IPS DF 6.9 (cell line): ENCODE measurements at regions not wholly inside any gene's neighbourhood (a gene's known extent, or its start where the extent isn't known, plus 50 kb on each side); places are given as distances from the start of the nearest gene placed in this dataset.

Experiments used
- DNase-seq: peaks from one replicate; pipeline ENCODE4 v3.0.0-alpha.2; 2013; ENCODE audit warnings: low read depth, low spot score
- H3K27ac ChIP-seq: one replicate; pipeline ENCODE4 v1.5.1; 2013; ENCODE audit warnings: low read length, control low read depth
- H3K27me3 ChIP-seq: 2 replicates; pipeline ENCODE4 v1.6.1; 2013; ENCODE audit warnings: mild to moderate bottlenecking, low read length; ENCODE audit not compliant: control insufficient read depth, insufficient read depth
- H3K36me3 ChIP-seq: 2 replicates; pipeline ENCODE4 v1.6.1; 2013; ENCODE audit warnings: low read length; ENCODE audit not compliant: control insufficient read depth, insufficient read depth
- H3K4me1 ChIP-seq: 2 replicates; pipeline ENCODE4 v1.6.1; 2013; ENCODE audit warnings: low read length; ENCODE audit not compliant: control insufficient read depth, insufficient read depth
- H3K4me3 ChIP-seq: 2 replicates; pipeline ENCODE4 v1.5.1; 2013; ENCODE audit warnings: mild to moderate bottlenecking, low read length
- H3K9me3 ChIP-seq: 2 replicates; pipeline ENCODE4 v1.6.1; 2013; ENCODE audit warnings: low read length, inconsistent platforms; ENCODE audit not compliant: control insufficient read depth, insufficient read depth
- WGBS: extraction: QIAGEN DNeasy Blood & Tissue Kit; methylation state at CpG from one replicate; pipeline ENCODE4 v1.1.7; 2013; ENCODE audit warnings: mixed read lengths, missing lambda C conversion rate; ENCODE audit not compliant: insufficient read length, insufficient coverage; 5-methylcytosine and 5-hydroxymethylcytosine counted together

GRCh38 chr11:37613031-37613430 is 1015.0 kb upstream of the RAG2 start:
- H3K27me3 ChIP-seq, result no peaks in the 10 kb centered on the region
- H3K4me1 ChIP-seq, result no peaks in the 10 kb centered on the region
- no CpG with 5 or more reads among the region's 1 CpG for WGBS
- H3K27ac ChIP-seq, result no peak overlapping the region
- no peaks in the 10 kb centered on the region for H3K36me3 ChIP-seq
- H3K4me3 ChIP-seq, result no peak overlapping the region
- no peak for DNase-seq
- H3K9me3 ChIP-seq, result no peaks in the 10 kb centered on the region

- Histone ChIP-seq H3K4me1 (no peaks in the 10 kb centered on the region), H3K27me3 (no peaks in the 10 kb centered on the region), H3K9me3 (no peaks in the 10 kb centered on the region), H3K4me3 (no peak overlapping the region), H3K36me3 (no peaks in the 10 kb centered on the region), H3K27ac (no peak overlapping the region)
- no CpG with 5 or more reads among the region's 4 CpGs for whole genome bisulfite sequencing
- DNase-seq, result no peak
Observed at GRCh38 chr11:37612146-37612545, 1014.1 kb upstream of the RAG2 start.

GRCh38 chr11:37605229-37605628 is 1007.2 kb upstream of the RAG2 start:
- no peaks in the 10 kb centered on the region for H3K4me1 ChIP-seq
- H3K27me3 ChIP-seq, result no peaks in the 10 kb centered on the region
- H3K36me3 ChIP-seq, result no peaks in the 10 kb centered on the region
- no peak overlapping the region for H3K27ac ChIP-seq
- no peaks in the 10 kb centered on the region for H3K9me3 ChIP-seq
- no peak for DNase-seq
- H3K4me3 ChIP-seq, result no peak overlapping the region
- no CpG with 5 or more reads among the region's 1 CpG for WGBS

GRCh38 chr11:37598381-37598780 is 1000.3 kb upstream of the RAG2 start:
- no peaks in the 10 kb centered on the region for H3K27me3 ChIP-seq
- H3K4me1 ChIP-seq, result no peaks in the 10 kb centered on the region
- no peak overlapping the region for H3K27ac ChIP-seq
- H3K9me3 ChIP-seq, result no peaks in the 10 kb centered on the region
- H3K36me3 ChIP-seq, result no peaks in the 10 kb centered on the region
- no peak for DNase-seq
- no peak overlapping the region for H3K4me3 ChIP-seq
- no CpG with 5 or more reads among the region's 1 CpG for WGBS

GRCh38 chr11:37597776-37598175 is 999.7 kb upstream of the RAG2 start:
- no CpG with 5 or more reads among the region's 2 CpGs for WGBS
- no peaks in the 10 kb centered on the region for H3K27me3 ChIP-seq
- no peaks in the 10 kb centered on the region for H3K4me1 ChIP-seq
- DNase-seq, result no peak
- H3K27ac ChIP-seq, result no peak overlapping the region
- H3K36me3 ChIP-seq, result no peaks in the 10 kb centered on the region
- no peaks in the 10 kb centered on the region for H3K9me3 ChIP-seq
- no peak overlapping the region for H3K4me3 ChIP-seq

- Histone ChIP-seq H3K27ac (no peak overlapping the region), H3K9me3 (no peaks in the 10 kb centered on the region), H3K4me1 (no peaks in the 10 kb centered on the region), H3K27me3 (no peaks in the 10 kb centered on the region), H3K36me3 (no peaks in the 10 kb centered on the region), H3K4me3 (no peak overlapping the region)
- DNase-seq, result no peak
- no CpG with 5 or more reads among the region's 1 CpG for WGBS
Observed at GRCh38 chr11:37595845-37596244, 997.8 kb upstream of the RAG2 start.

GRCh38 chr11:37574361-37574760 is 976.3 kb upstream of the RAG2 start:
- Histone ChIP-seq H3K9me3 (no peaks in the 10 kb centered on the region), H3K4me3 (no peak overlapping the region), H3K36me3 (no peaks in the 10 kb centered on the region), H3K4me1 (no peaks in the 10 kb centered on the region), H3K27ac (no peak overlapping the region), H3K27me3 (no peaks in the 10 kb centered on the region)
- WGBS, result no CpG with 5 or more reads among the region's 1 CpG
- no peak for DNase-seq

GRCh38 chr11:37572491-37573171 is 974.6 kb upstream of the RAG2 start:
- WGBS, result no CpG with 5 or more reads among the region's 1 CpG

GRCh38 chr11:37571246-37571645 is 973.2 kb upstream of the RAG2 start:
- no peaks in the 10 kb centered on the region for H3K4me1 ChIP-seq
- H3K36me3 ChIP-seq, result no peaks in the 10 kb centered on the region
- H3K27me3 ChIP-seq, result no peaks in the 10 kb centered on the region
- no peak for DNase-seq
- no peak overlapping the region for H3K27ac ChIP-seq
- no peaks in the 10 kb centered on the region for H3K9me3 ChIP-seq
- WGBS, result 100% methylated on average over 1 of the region's 2 CpGs
- no peak overlapping the region for H3K4me3 ChIP-seq

More at GRCh38 chr11:37572491-37573171, 974.6 kb upstream of the RAG2 start:
- H3K4me3 ChIP-seq, result no peak overlapping the region
- no peaks in the 10 kb centered on the region for H3K36me3 ChIP-seq
- no peak overlapping the region for H3K27ac ChIP-seq
- no peak for DNase-seq
- no peaks in the 10 kb centered on the region for H3K9me3 ChIP-seq
- H3K27me3 ChIP-seq, result no peaks in the 10 kb centered on the region
- H3K4me1 ChIP-seq, result no peaks in the 10 kb centered on the region

- no CpG with 5 or more reads among the region's 2 CpGs for WGBS
- no peak for DNase-seq
- no peak overlapping the region for H3K4me3 ChIP-seq
- H3K27me3 ChIP-seq, result no peaks in the 10 kb centered on the region
- H3K9me3 ChIP-seq, result no peaks in the 10 kb centered on the region
- H3K36me3 ChIP-seq, result no peaks in the 10 kb centered on the region
- H3K27ac ChIP-seq, result no peak overlapping the region
- H3K4me1 ChIP-seq, result no peaks in the 10 kb centered on the region
Observed at GRCh38 chr11:37560991-37561390, 963.0 kb upstream of the RAG2 start.

- H3K9me3 ChIP-seq, result no peaks in the 10 kb centered on the region
- no peaks in the 10 kb centered on the region for H3K4me1 ChIP-seq
- no CpG with 5 or more reads among the region's 4 CpGs for WGBS
- H3K27ac ChIP-seq, result no peak overlapping the region
- H3K4me3 ChIP-seq, result no peak overlapping the region
- H3K27me3 ChIP-seq, result no peaks in the 10 kb centered on the region
- H3K36me3 ChIP-seq, result no peaks in the 10 kb centered on the region
- DNase-seq, result no peak
Observed at GRCh38 chr11:37560346-37560745, 962.3 kb upstream of the RAG2 start.
